WTC11 (cell line): ENCODE measurements at regions not wholly inside any gene's neighbourhood (a gene's known extent, or its start where the extent isn't known, plus 50 kb on each side); places are given as distances from the start of the nearest gene placed in this dataset.

Experiments
- CREB1 ChIP-seq: sonication (generic); formaldehyde crosslinking; IDR thresholded peaks from 2 replicates; pipeline ENCODE4 v1.8.0; 2023; ENCODE audit warnings: mild to moderate bottlenecking, missing genetic modification reagents
- CREM ChIP-seq: sonication (generic); formaldehyde crosslinking; IDR thresholded peaks from 2 replicates; pipeline ENCODE4 v1.8.1; 2022; ENCODE audit warnings: mild to moderate bottlenecking, missing genetic modification reagents, moderate library complexity
- CTCF ChIP-seq: fragments of 200-600 bp; IDR thresholded peaks from 2 replicates; pipeline ENCODE4 v1.8.0; 2022; ENCODE audit warnings: antibody characterized with exemption
- EMX1 ChIP-seq: fragments of 250-450 bp; sonication (Bioruptor Pico); IDR thresholded peaks from 2 replicates; pipeline ENCODE4 v1.8.0; 2021; ENCODE audit warnings: mild to moderate bottlenecking
- ESRRA ChIP-seq: sonication (generic); formaldehyde crosslinking; IDR thresholded peaks from 2 replicates; pipeline ENCODE4 v1.8.1; 2022; ENCODE audit warnings: mild to moderate bottlenecking, missing genetic modification reagents, borderline replicate concordance
- FOXP1 ChIP-seq: sonication (generic); formaldehyde crosslinking; IDR thresholded peaks from 2 replicates; pipeline ENCODE4 v1.8.0; 2022; ENCODE audit warnings: missing genetic modification reagents, mild to moderate bottlenecking, moderate library complexity, borderline replicate concordance
- GTF2I ChIP-seq: fragments of 250-450 bp; sonication (Bioruptor Pico); conservative IDR thresholded peaks from 2 replicates; pipeline ENCODE4 v1.4.0; 2021; ENCODE audit warnings: mild to moderate bottlenecking
- JUN ChIP-seq: sonication (generic); formaldehyde crosslinking; IDR thresholded peaks from 2 replicates; pipeline ENCODE4 v1.8.0; 2023; ENCODE audit warnings: mild to moderate bottlenecking, missing genetic modification reagents
- NR1H2 ChIP-seq: sonication (generic); formaldehyde crosslinking; IDR thresholded peaks from 2 replicates; pipeline ENCODE4 v1.9.0; 2021; ENCODE audit warnings: mild to moderate bottlenecking, moderate library complexity, missing genetic modification reagents
- RORB ChIP-seq: fragments of 250-450 bp; sonication (Bioruptor Pico); IDR thresholded peaks from 2 replicates; pipeline ENCODE4 v1.9.0; 2021; ENCODE audit warnings: mild to moderate bottlenecking
- SP1 ChIP-seq: sonication (generic); formaldehyde crosslinking; conservative IDR thresholded peaks from 2 replicates; pipeline ENCODE4 v1.8.1; 2022; ENCODE audit warnings: missing genetic modification reagents
- ZNF232 ChIP-seq: sonication (generic); formaldehyde crosslinking; IDR thresholded peaks from 2 replicates; pipeline ENCODE4 v1.8.0; 2022; ENCODE audit warnings: mild to moderate bottlenecking, missing genetic modification reagents
- TF ChIP-seq, protein P1 (sequence below): sonication (generic); formaldehyde crosslinking; IDR thresholded peaks from 2 replicates; pipeline ENCODE4 v1.8.1; 2023; ENCODE audit warnings: mild to moderate bottlenecking, missing genetic modification reagents, moderate library complexity
- TF ChIP-seq, protein P2 (sequence below): sonication (generic); formaldehyde crosslinking; IDR thresholded peaks from 2 replicates; pipeline ENCODE4 v1.8.1; 2022; ENCODE audit warnings: missing genetic modification reagents, borderline replicate concordance

DNA sequence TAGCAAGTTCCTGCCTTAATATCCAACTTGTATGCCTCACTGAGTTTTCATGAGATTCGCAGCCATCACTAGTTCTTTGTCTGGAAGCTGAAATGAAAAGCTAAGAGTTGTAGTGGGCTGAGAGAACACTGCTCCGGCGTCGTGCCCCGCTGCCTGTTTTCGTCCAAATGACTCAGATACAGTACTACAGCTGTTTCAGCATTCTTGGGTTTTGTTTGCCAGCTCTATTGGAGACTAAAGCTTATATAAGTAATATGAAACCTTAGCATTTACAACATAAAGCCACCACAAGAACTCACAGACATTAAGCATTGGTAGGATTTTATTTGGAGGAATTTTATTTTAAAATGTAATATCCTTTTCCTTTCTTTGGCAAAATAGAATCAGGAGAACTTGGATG lies 299.7 kb downstream of the DLEU7 start:
- TF ChIP-seq CREM (CRISPR knock-in tag) (no peak), EMX1 (CRISPR knock-in tag) (no peak), ZNF232 (no peak), CTCF (no peak), JUN (no peak), ESRRA (CRISPR knock-in tag) (no peak), FOXP1 (CRISPR knock-in tag) (no peak), CREB1 (CRISPR knock-in tag) (no peak), GTF2I (CRISPR knock-in tag) (no peak), RORB (no peak), SP1 (no peak), NR1H2 (CRISPR knock-in tag) (no peak)
- TF ChIP-seq, protein P1, sequence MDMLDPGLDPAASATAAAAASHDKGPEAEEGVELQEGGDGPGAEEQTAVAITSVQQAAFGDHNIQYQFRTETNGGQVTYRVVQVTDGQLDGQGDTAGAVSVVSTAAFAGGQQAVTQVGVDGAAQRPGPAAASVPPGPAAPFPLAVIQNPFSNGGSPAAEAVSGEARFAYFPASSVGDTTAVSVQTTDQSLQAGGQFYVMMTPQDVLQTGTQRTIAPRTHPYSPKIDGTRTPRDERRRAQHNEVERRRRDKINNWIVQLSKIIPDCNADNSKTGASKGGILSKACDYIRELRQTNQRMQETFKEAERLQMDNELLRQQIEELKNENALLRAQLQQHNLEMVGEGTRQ (CRISPR knock-in tag), result no peak
- TF ChIP-seq, protein P2, sequence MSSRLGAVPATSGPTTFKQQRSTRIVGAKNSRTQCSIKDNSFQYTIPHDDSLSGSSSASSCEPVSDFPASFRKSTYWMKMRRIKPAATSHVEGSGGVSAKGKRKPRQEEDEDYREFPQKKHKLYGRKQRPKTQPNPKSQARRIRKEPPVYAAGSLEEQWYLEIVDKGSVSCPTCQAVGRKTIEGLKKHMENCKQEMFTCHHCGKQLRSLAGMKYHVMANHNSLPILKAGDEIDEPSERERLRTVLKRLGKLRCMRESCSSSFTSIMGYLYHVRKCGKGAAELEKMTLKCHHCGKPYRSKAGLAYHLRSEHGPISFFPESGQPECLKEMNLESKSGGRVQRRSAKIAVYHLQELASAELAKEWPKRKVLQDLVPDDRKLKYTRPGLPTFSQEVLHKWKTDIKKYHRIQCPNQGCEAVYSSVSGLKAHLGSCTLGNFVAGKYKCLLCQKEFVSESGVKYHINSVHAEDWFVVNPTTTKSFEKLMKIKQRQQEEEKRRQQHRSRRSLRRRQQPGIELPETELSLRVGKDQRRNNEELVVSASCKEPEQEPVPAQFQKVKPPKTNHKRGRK (CRISPR knock-in tag), result no peak
